ENCODE measurements at regions not wholly inside any gene's neighbourhood (a gene's known extent, or its start where the extent isn't known, plus 50 kb on each side); places are given as distances from the start of the nearest gene placed in this dataset.

- DNase-seq = no peak
Measured at GRCh38 chr7:16046041-16046440, 359.6 kb upstream of the MEOX2 start.

GRCh38 chr7:16045296-16045695 is 358.8 kb upstream of the MEOX2 start:
- DNase-seq = no peak

GRCh38 chr7:16044645-16045044 is 358.2 kb upstream of the MEOX2 start:
- DNase-seq = no peak

GRCh38 chr7:16040346-16040745 is 353.9 kb upstream of the MEOX2 start:
- DNase-seq = no peak

GRCh38 chr7:16038906-16039305 is 352.4 kb upstream of the MEOX2 start:
- DNase-seq = no peak

GRCh38 chr7:16035392-16035791 is 348.9 kb upstream of the MEOX2 start:
- DNase-seq = no peak

- no peak for DNase-seq
Measured at GRCh38 chr7:16034866-16035265, 348.4 kb upstream of the MEOX2 start.

GRCh38 chr7:16034353-16034752 is 347.9 kb upstream of the MEOX2 start:
- no peak for DNase-seq

- no peak for DNase-seq
Measured at GRCh38 chr7:16033233-16033632, 346.8 kb upstream of the MEOX2 start.

- no peak for DNase-seq
Measured at GRCh38 chr7:16028636-16029035, 342.2 kb upstream of the MEOX2 start.

GRCh38 chr7:16028103-16028502 is 341.6 kb upstream of the MEOX2 start:
- DNase-seq = no peak

GRCh38 chr7:16027396-16027795 is 340.9 kb upstream of the MEOX2 start:
- DNase-seq = no peak

- DNase-seq = no peak
Measured at GRCh38 chr7:16026253-16027020, 340.0 kb upstream of the MEOX2 start.

- DNase-seq = no peak
Measured at GRCh38 chr7:16025696-16026095, 339.2 kb upstream of the MEOX2 start.

- no peak for DNase-seq
Measured at GRCh38 chr7:16023503-16023902, 337.0 kb upstream of the MEOX2 start.

GRCh38 chr7:16023046-16023445 is 336.6 kb upstream of the MEOX2 start:
- no peak for DNase-seq

GRCh38 chr7:16021851-16022250 is 335.4 kb upstream of the MEOX2 start:
- no peak for DNase-seq

- DNase-seq = no peak
Measured at GRCh38 chr7:16015981-16016380, 329.5 kb upstream of the MEOX2 start.

GRCh38 chr7:16014031-16014430 is 327.5 kb upstream of the MEOX2 start:
- no peak for DNase-seq

- DNase-seq = no peak
Measured at GRCh38 chr7:16007911-16008310, 321.4 kb upstream of the MEOX2 start.

- no peak for DNase-seq
Measured at GRCh38 chr7:16004702-16005101, 318.2 kb upstream of the MEOX2 start.

GRCh38 chr7:16001477-16001876 is 315.0 kb upstream of the MEOX2 start:
- DNase-seq = no peak

- no peak for DNase-seq
Measured at GRCh38 chr7:15998617-15999016, 312.1 kb upstream of the MEOX2 start.

GRCh38 chr7:15995027-15995426 is 308.5 kb upstream of the MEOX2 start:
- DNase-seq = no peak

- DNase-seq = no peak
Measured at GRCh38 chr7:15989194-15989593, 302.7 kb upstream of the MEOX2 start.

All from NCI-H510A treated with DMSO at 0.1 percent for 48 hours (cell line).